Hepatocyte (in vitro differentiated cells): ENCODE measurements at regions not wholly inside any gene's neighbourhood (a gene's known extent, or its start where the extent isn't known, plus 50 kb on each side); places are given as distances from the start of the nearest gene placed in this dataset.

Experiments
- DNase-seq: peaks from one replicate; pipeline ENCODE4 v3.0.0-alpha.2; 2016; ENCODE audit warnings: low spot score
- H2AFZ ChIP-seq: fragments of 200-600 bp; sonication (generic); 2 replicates; pipeline ENCODE4 v1.6.0; 2016; ENCODE audit warnings: antibody characterized with exemption, mild to moderate bottlenecking
- H3K27ac ChIP-seq: fragments of 200-600 bp; sonication (generic); 2 replicates; pipeline ENCODE4 v1.5.1; 2016; ENCODE audit warnings: mild to moderate bottlenecking
- H3K27me3 ChIP-seq: fragments of 200-600 bp; sonication (generic); 2 replicates; pipeline ENCODE4 v1.6.1; 2016
- H3K36me3 ChIP-seq: fragments of 200-600 bp; sonication (generic); replicated peaks from 2 replicates; pipeline ENCODE4 v1.5.1; 2016; ENCODE audit warnings: low read depth; ENCODE audit not compliant: insufficient read depth
- H3K4me1 ChIP-seq: fragments of 200-600 bp; sonication (generic); 2 replicates; pipeline ENCODE4 v1.5.1; 2016; ENCODE audit warnings: mild to moderate bottlenecking, moderate library complexity; ENCODE audit not compliant: insufficient read depth
- H3K4me2 ChIP-seq: fragments of 200-600 bp; sonication (generic); 2 replicates; pipeline ENCODE4 v1.6.0; 2016
- H3K4me3 ChIP-seq: fragments of 200-600 bp; sonication (generic); 2 replicates; pipeline ENCODE4 v1.5.1; 2016; ENCODE audit warnings: mild to moderate bottlenecking
- H3K79me2 ChIP-seq: fragments of 200-600 bp; sonication (generic); 2 replicates; pipeline ENCODE4 v1.6.0; 2017; ENCODE audit warnings: mild to moderate bottlenecking
- H3K9me2 ChIP-seq: fragments of 200-600 bp; sonication (generic); replicated peaks from 2 replicates; pipeline ENCODE4 v1.6.0; 2017; ENCODE audit warnings: mild to moderate bottlenecking; ENCODE audit not compliant: insufficient read depth
- H3K9me3 ChIP-seq: fragments of 200-600 bp; sonication (generic); 2 replicates; pipeline ENCODE4 v1.5.1; 2016; ENCODE audit warnings: low read depth, mild to moderate bottlenecking
- H4K20me1 ChIP-seq: fragments of 200-600 bp; sonication (generic); 2 replicates; pipeline ENCODE4 v1.6.0; 2016; ENCODE audit warnings: mild to moderate bottlenecking; ENCODE audit not compliant: insufficient read depth, poor library complexity, severe bottlenecking
- EZH2 ChIP-seq: fragments of 200-600 bp; sonication (generic); IDR thresholded peaks from 2 replicates; pipeline ENCODE4 v1.6.1; 2016; ENCODE audit warnings: antibody characterized with exemption, mild to moderate bottlenecking, borderline replicate concordance
- EZH2phosphoT487 ChIP-seq: fragments of 200-600 bp; sonication (generic); IDR thresholded peaks from one replicate; pipeline ENCODE4 v1.6.1; 2018; ENCODE audit warnings: antibody characterized with exemption, mild to moderate bottlenecking, low read depth, moderate library complexity; ENCODE audit not compliant: unreplicated experiment, severe bottlenecking
- WGBS: methylation state at CpG from one replicate; pipeline ENCODE4 v1.1.6; 2016; ENCODE audit warnings: low lambda C conversion rate; ENCODE audit errors: missing lambda C conversion rate; 5-methylcytosine and 5-hydroxymethylcytosine counted together
- TF ChIP-seq, protein P1 (sequence below): fragments of 200-600 bp; sonication (generic); IDR thresholded peaks from 2 replicates; pipeline ENCODE4 v1.5.1; 2016; ENCODE audit warnings: antibody characterized with exemption, mild to moderate bottlenecking; ENCODE audit not compliant: poor library complexity

DNA sequence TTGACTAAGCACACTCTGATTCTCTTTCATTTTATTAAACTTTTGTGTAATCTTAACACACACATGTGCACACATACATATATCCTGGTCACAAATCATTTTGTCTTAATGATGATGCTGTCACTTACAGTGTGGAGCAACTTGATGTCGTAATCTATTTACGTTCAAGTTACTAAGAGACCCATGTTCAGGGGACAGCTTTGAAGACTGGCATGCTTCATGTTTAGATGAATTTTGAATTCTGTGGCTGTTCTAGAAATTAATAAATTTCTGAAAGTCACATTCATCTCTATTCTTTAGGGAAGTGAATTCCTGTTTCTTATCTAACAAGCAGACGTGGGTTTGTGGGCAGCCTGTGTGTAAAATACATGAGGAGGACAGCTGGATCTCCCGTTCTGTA lies 1637.8 kb downstream of the PLA2G4A start:
- WGBS: 58% methylated on average over 4 of the region's 4 CpGs
- DNase-seq: no peak
- H3K27me3 ChIP-seq: no peaks in the 10 kb centered on the region
- no peaks in the 10 kb centered on the region for H3K9me3 ChIP-seq
- H3K4me1 ChIP-seq: no peaks in the 10 kb centered on the region
- H3K4me3 ChIP-seq: no peak overlapping the region
- no peaks in the 10 kb centered on the region for H4K20me1 ChIP-seq
- no peaks in the 10 kb centered on the region for H3K79me2 ChIP-seq
- TF ChIP-seq, protein P1, sequence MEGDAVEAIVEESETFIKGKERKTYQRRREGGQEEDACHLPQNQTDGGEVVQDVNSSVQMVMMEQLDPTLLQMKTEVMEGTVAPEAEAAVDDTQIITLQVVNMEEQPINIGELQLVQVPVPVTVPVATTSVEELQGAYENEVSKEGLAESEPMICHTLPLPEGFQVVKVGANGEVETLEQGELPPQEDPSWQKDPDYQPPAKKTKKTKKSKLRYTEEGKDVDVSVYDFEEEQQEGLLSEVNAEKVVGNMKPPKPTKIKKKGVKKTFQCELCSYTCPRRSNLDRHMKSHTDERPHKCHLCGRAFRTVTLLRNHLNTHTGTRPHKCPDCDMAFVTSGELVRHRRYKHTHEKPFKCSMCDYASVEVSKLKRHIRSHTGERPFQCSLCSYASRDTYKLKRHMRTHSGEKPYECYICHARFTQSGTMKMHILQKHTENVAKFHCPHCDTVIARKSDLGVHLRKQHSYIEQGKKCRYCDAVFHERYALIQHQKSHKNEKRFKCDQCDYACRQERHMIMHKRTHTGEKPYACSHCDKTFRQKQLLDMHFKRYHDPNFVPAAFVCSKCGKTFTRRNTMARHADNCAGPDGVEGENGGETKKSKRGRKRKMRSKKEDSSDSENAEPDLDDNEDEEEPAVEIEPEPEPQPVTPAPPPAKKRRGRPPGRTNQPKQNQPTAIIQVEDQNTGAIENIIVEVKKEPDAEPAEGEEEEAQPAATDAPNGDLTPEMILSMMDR: no peak
- TF ChIP-seq EZH2phosphoT487: no peak
- no peak for TF ChIP-seq EZH2
- H3K9me2 ChIP-seq: no peaks in the 10 kb centered on the region
- no peak overlapping the region for H2AFZ ChIP-seq
- no peaks in the 10 kb centered on the region for H3K36me3 ChIP-seq
- no peak overlapping the region for H3K4me2 ChIP-seq
- no peak overlapping the region for H3K27ac ChIP-seq

- Histone ChIP-seq H3K27me3 (no peaks in the 10 kb centered on the region), H3K4me3 (no peak overlapping the region), H3K9me3 (no peaks in the 10 kb centered on the region), H3K9me2 (no peaks in the 10 kb centered on the region), H2AFZ (no peak overlapping the region), H4K20me1 (no peaks in the 10 kb centered on the region), H3K36me3 (no peaks in the 10 kb centered on the region), H3K4me2 (no peak overlapping the region), H3K27ac (no peak overlapping the region), H3K4me1 (no peaks in the 10 kb centered on the region), H3K79me2 (no peaks in the 10 kb centered on the region)
- TF ChIP-seq EZH2phosphoT487 (no peak), EZH2 (no peak)
- TF ChIP-seq, protein P1: no peak
- no peak for DNase-seq
- WGBS: 83% methylated on average over 1 of the region's 1 CpG
These were observed 1647.9 kb downstream of the PLA2G4A start for GRCh38 chr1:188476606-188477005.

DNA sequence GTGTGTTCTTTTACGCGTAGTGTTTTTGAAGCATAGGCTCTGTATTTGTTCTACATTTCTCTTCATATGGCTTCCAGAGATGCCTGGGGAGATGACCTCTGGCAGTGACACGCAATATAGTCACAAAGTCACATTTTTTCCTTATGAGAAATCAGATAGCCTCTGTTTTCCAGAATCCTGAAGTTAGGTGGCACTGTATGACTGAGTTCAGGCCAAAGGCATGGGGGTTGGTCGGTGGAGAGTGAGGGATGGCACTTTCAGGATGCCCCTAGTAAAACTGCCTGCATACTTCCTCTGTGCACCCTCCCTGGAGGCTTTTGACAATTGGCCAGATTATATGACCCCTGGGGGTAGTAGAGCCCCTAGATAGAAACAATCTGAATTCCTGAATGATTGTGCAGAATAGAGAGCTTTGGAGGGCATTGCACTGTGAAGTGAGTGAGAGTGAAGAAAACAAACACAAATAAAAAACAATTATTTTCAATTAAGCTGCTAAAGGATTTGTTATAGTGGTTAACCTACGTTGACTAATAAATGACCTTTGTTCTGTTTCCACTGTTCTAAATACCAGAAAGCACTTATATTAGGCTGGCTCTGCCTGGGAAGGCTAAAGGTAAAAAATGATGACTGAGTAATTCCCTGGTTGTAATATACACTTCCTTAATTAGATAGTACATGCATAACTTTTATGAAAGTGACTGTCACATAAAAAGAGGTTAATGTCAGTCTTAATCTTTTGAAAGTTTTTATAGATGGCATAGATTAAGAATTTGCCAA lies 1660.8 kb downstream of the PLA2G4A start:
- H3K9me2 ChIP-seq: no peaks in the 10 kb centered on the region
- H4K20me1 ChIP-seq: no peaks in the 10 kb centered on the region
- H3K36me3 ChIP-seq: no peaks in the 10 kb centered on the region
- no peaks in the 10 kb centered on the region for H3K27me3 ChIP-seq
- 67% methylated on average over 5 of the region's 5 CpGs for WGBS
- TF ChIP-seq, protein P1: peak; percentile 14
- TF ChIP-seq EZH2phosphoT487: no peak
- TF ChIP-seq EZH2: no peak
- peak; percentile 8 for DNase-seq
- no peak overlapping the region for H3K27ac ChIP-seq
- H2AFZ ChIP-seq: no peak overlapping the region
- no peaks in the 10 kb centered on the region for H3K79me2 ChIP-seq
- no peaks in the 10 kb centered on the region for H3K4me1 ChIP-seq
- H3K4me3 ChIP-seq: no peak overlapping the region
- no peak overlapping the region for H3K4me2 ChIP-seq
- no peaks in the 10 kb centered on the region for H3K9me3 ChIP-seq
